Heart right ventricle (tissue), 16 donors: ENCODE measurements at regions not wholly inside any gene's neighbourhood (a gene's known extent, or its start where the extent isn't known, plus 50 kb on each side); places are given as distances from the start of the nearest gene placed in this dataset.
A peak's percentile ranks its signal among the peaks of the same experiment; 100 is the strongest.

Source experiments
- ATAC-seq, 8 donors: fragments of 200-7000 bp; cut with Tn5 transposase; one replicate each; pipeline ENCODE4 v1.9.1; 2020; ENCODE audit warnings: mild to moderate bottlenecking in 8 of 8, moderate library complexity in 8 of 8, moderate number of reproducible peaks in 1 of 8
- DNase-seq, 2 donors: peaks; one replicate each; pipeline ENCODE4 v3.0.0-alpha.2; 2020
- H3K27ac ChIP-seq, 10 donors: fragments of 200-600 bp; sonication (generic) in 2 of 10; one replicate each; pipeline versions ENCODE4 v1.5.0 to v1.8.0; 2020 to 2022; ENCODE audit warnings: mild to moderate bottlenecking in 3 of 10
- H3K27me3 ChIP-seq, 7 donors: fragments of 200-600 bp; one replicate each; pipeline ENCODE4 v1.8.0; 2021 to 2022; ENCODE audit warnings: mild to moderate bottlenecking in 2 of 7
- H3K36me3 ChIP-seq, 9 donors: fragments of 200-600 bp; sonication (generic) in 1 of 9; one replicate each; pipeline versions ENCODE4 v1.5.0 to v1.8.0; 2020 to 2022; ENCODE audit warnings: mild to moderate bottlenecking in 2 of 9
- H3K4me1 ChIP-seq, 9 donors: fragments of 200-600 bp; sonication (generic) in 1 of 9; one replicate each; pipeline versions ENCODE4 v1.5.0 to v1.8.0; 2020 to 2022; ENCODE audit warnings: mild to moderate bottlenecking in 4 of 9
- H3K4me3 ChIP-seq, 10 donors: fragments of 200-600 bp; sonication (generic) in 2 of 10; one replicate each; pipeline versions ENCODE4 v1.5.0 to v1.8.0; 2020 to 2022; ENCODE audit warnings: mild to moderate bottlenecking in 7 of 10, moderate library complexity in 2 of 10
- H3K9me3 ChIP-seq, 11 donors: fragments of 200-600 bp in 10 of 11; sonication (generic) in 2 of 11; one replicate each; pipeline versions ENCODE4 v1.5.0 to v1.8.0; 2013 to 2022; ENCODE audit warnings: mild to moderate bottlenecking in 2 of 11, control low read depth in 1 of 11, moderate library complexity in 1 of 11
- WGBS, 2 donors: extraction: QIAGEN DNeasy Blood & Tissue Kit; methylation state at CpG; one replicate each; pipeline ENCODE4 v1.1.7; 2013; ENCODE audit warnings: inconsistent platforms in 1 of 2; 5-methylcytosine and 5-hydroxymethylcytosine counted together
- intact Hi-C, 10 donors: fragments of 100-400 bp; cut with DNase I; formaldehyde crosslinking; loops; one replicate each; pipeline versions ENCODE4 v1.11.1 to v1.14.2; 2022
- TF ChIP-seq, protein P1 (sequence below), 9 donors: fragments of 200-600 bp; sonication (generic) in 2 of 9; IDR thresholded peaks; one replicate each; pipeline versions ENCODE4 v1.5.0 to v1.8.0; 2021 to 2022; ENCODE audit warnings: antibody characterized with exemption in 9 of 9, mild to moderate bottlenecking in 5 of 9, moderate library complexity in 1 of 9
- donor health status: Arrhythmogenic right ventricular cardiomyopathy.
- donor health status: ischemic (EF 13 %, LVEDD 7.1; RV severe dilation, severe dysfunction).
- donor health status: healthy with polysubstance abuse.
- donor health status: DM: no; HTN: yes; CAD: no.
- donor health status: DM: no; HTN: no; CAD: no.
- donor health status: ischemic (EF 25% LVEDD 6.9; RV normal size, moderate dysfunction).
- donor health status: ischemic (EF 25% LVEDD 5.7; RV mildly dilated, moderate dysfunction).
- donor health status: healthy.
- donor health status: DM: yes; HTN: yes; CAD: no.
- donor health status: Ischemic cardiomyopathy.
- donor health status: ischemic (EF 35%, LVEDD 5.7; RV mildly dilated, moderate dysfunction).
- donor health status: nonischemic (EF 11% LVEDD 7.7; RV severe dilation, severe dysfunction).
- donor health status: DM: yes; HTN: yes; CAD: no.
- donor health status: PGD.
- donor health status: ischemic (EF 29% LVEDD 5.4; RV normal size, mild dysfunction).
- donor health status: nonischemic (EF 23%, LVEDD 6.1; RV moderate dilation, normal function).

DNA sequence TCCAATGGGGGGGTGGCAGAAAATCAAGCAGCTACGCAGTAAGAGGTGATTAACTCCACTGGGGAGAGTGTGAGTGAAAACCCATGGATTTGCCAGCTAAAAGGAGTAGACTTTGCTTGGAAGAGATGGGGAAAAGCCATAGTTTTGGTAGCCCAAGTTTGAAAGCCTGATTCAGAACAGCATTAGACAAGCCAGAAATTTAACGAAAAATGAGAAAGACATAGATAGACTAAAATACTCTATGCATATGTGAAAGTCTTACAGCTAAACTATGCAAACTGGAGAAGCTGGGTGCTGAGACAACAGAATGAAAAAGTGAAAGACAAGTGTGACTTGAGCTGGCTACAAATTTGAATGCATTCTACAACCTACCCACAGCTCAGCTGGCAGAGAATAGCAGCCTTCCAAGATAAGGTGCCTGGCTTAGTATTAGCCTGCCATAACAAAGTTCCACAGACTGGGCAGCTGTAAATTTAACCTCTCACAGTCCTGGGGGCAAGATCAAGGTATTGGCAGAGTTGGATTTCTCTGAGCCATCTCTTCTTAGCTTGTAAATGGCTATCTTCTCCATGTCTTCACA, 156.6 kb downstream of the CDC14C start:
- H3K36me3 ChIP-seq: no peaks in the 10 kb centered on the region
- WGBS, 2 donors: 56 to 57% methylated on average over 2 of the region's 2 CpGs
- DNase-seq (no peak), ATAC-seq (peak; percentile 59 to 84 (median 76))
- TF ChIP-seq, protein P1, sequence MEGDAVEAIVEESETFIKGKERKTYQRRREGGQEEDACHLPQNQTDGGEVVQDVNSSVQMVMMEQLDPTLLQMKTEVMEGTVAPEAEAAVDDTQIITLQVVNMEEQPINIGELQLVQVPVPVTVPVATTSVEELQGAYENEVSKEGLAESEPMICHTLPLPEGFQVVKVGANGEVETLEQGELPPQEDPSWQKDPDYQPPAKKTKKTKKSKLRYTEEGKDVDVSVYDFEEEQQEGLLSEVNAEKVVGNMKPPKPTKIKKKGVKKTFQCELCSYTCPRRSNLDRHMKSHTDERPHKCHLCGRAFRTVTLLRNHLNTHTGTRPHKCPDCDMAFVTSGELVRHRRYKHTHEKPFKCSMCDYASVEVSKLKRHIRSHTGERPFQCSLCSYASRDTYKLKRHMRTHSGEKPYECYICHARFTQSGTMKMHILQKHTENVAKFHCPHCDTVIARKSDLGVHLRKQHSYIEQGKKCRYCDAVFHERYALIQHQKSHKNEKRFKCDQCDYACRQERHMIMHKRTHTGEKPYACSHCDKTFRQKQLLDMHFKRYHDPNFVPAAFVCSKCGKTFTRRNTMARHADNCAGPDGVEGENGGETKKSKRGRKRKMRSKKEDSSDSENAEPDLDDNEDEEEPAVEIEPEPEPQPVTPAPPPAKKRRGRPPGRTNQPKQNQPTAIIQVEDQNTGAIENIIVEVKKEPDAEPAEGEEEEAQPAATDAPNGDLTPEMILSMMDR (IDR thresholded peaks at IDR 0.05): no peak
- H3K27me3 ChIP-seq: no peaks in the 10 kb centered on the region
- peaks cover 0 to 5% (median 0%) of the 10 kb centered on the region in 11 donors for H3K9me3 ChIP-seq
- H3K4me3 ChIP-seq: no peak overlapping the region
- intact Hi-C loops: no loop called here
- peaks cover 0 to 4% (median 0%) of the 10 kb centered on the region in 9 donors for H3K4me1 ChIP-seq
- no peak overlapping the region for H3K27ac ChIP-seq

DNA sequence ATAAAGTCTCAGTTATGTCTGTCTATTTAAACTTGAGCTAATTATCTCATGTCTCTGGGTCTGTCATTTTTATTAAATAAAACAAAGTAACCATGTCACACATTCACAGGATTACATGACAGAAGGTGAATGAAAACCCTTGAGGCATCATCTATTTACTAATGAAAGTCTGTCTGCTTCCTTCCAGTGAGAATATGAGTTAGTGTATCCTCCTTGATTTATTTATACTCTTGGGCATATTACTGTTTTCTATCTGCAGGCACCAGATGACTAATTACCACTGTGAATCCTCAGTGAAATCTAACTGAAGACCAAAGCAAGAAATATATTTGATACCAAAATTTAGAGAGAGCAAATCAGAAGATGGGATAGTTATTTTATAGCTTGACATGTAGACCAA, 163.7 kb downstream of the CDC14C start:
- DNase-seq (no peak), ATAC-seq (no peak)
- Histone ChIP-seq H3K9me3 (peaks cover 0 to 4% (median 0%) of the 10 kb centered on the region in 11 donors), H3K27me3 (no peaks in the 10 kb centered on the region), H3K27ac (no peak overlapping the region), H3K4me3 (no peak overlapping the region), H3K36me3 (no peaks in the 10 kb centered on the region), H3K4me1 (no peaks in the 10 kb centered on the region)
- intact Hi-C loops: no loop called here
- TF ChIP-seq, protein P1 (IDR thresholded peaks at IDR 0.05): no peak

DNA sequence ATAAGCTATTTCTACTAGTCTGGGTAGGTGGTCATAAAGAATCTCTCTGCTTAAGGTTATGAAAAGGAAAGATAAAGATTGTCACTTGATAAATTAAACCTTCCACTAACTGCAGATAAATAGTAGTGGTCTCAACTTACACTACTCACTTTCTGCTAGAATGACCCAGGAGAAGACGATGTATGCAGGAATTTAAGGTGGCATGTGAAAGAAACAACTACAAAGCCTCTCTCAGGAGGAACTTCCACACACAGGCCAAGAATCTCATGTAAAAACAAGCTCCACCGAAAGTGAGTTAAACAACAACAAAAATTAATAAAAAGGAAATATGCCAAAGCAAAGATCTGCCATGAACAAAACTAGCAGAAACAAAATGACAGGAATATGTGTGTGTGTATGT, 165.4 kb downstream of the CDC14C start:
- intact Hi-C loops: no loop called here
- ATAC-seq (no peak), DNase-seq (no peak)
- Histone ChIP-seq H3K27me3 (no peaks in the 10 kb centered on the region), H3K27ac (no peak overlapping the region), H3K4me1 (no peaks in the 10 kb centered on the region), H3K9me3 (no peaks in the 10 kb centered on the region), H3K36me3 (no peaks in the 10 kb centered on the region), H3K4me3 (no peak overlapping the region)
- TF ChIP-seq, protein P1 (IDR thresholded peaks at IDR 0.05): no peak
- 55 to 60% methylated on average over 2 of the region's 2 CpGs for WGBS, 2 donors

DNA sequence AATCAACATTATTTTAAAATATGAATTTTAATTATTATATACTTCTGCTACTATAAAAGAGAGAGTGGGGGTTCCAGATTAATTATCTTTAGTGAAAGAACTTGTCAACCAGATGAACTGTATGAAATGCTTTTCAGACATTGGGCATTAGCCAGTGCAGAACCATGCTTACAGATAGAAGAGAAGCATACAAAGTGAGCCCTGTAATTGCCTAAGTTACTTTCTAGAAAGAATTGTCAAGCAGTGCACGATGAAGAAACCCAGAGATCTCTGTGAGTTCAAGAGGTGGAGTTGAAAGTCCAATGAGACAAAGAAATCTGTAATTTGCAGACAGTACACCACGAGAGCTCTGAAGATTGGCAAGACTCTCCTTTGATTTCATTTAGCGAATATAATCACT, 166.7 kb downstream of the CDC14C start:
- ATAC-seq: no peak

More for the DNA sequence above, 166.7 kb downstream of the CDC14C start:
- H3K36me3 ChIP-seq: no peaks in the 10 kb centered on the region
- TF ChIP-seq, protein P1 (IDR thresholded peaks at IDR 0.05): no peak
- no peak for DNase-seq
- H3K27me3 ChIP-seq: no peaks in the 10 kb centered on the region
- H3K27ac ChIP-seq: no peak overlapping the region
- no peaks in the 10 kb centered on the region for H3K9me3 ChIP-seq
- no peak overlapping the region for H3K4me3 ChIP-seq
- H3K4me1 ChIP-seq: no peaks in the 10 kb centered on the region
- intact Hi-C loops: no loop called here
- WGBS, 2 donors: 30 to 44% methylated on average over 3 of the region's 3 CpGs
